ENCODE measurements at regions not wholly inside any gene's neighbourhood (a gene's known extent, or its start where the extent isn't known, plus 50 kb on each side); places are given as distances from the start of the nearest gene placed in this dataset.

DNA sequence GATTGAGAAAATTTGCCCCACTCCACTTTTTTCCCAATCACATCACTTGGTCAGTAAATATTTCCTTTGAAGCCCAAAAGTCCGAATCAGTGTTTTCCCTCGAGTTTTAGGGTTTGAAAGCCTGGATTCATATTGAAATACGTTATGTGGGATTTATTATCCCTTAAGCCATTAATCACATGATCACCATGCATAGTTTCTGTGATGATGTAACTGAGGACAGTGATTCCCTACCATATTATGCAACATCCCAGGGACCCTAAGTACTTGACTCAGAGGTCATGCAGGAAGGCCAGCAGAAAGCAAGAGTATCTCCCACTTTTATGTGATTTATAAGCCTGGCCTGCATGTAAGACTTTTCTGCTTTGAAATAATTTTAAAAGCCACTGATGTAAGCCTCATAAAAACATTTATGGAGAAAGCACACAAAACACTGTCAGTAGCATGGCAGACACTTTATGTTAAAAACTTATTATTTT is 630.6 kb upstream of the ZWINT start:
- Histone ChIP-seq H3K9me3 (no peaks in the 10 kb centered on the region), H3K27ac (no peak overlapping the region), H3K4me3 (no peak overlapping the region), H3K27me3 (no peaks in the 10 kb centered on the region), H3K36me3 (no peaks in the 10 kb centered on the region), H3K4me1 (no peaks in the 10 kb centered on the region)
- DNase-seq = no peak
- intact Hi-C loops (cut with DNase I; ENCODE audit: low total_unique reads) = no loop called here
- TF ChIP-seq, protein P1, sequence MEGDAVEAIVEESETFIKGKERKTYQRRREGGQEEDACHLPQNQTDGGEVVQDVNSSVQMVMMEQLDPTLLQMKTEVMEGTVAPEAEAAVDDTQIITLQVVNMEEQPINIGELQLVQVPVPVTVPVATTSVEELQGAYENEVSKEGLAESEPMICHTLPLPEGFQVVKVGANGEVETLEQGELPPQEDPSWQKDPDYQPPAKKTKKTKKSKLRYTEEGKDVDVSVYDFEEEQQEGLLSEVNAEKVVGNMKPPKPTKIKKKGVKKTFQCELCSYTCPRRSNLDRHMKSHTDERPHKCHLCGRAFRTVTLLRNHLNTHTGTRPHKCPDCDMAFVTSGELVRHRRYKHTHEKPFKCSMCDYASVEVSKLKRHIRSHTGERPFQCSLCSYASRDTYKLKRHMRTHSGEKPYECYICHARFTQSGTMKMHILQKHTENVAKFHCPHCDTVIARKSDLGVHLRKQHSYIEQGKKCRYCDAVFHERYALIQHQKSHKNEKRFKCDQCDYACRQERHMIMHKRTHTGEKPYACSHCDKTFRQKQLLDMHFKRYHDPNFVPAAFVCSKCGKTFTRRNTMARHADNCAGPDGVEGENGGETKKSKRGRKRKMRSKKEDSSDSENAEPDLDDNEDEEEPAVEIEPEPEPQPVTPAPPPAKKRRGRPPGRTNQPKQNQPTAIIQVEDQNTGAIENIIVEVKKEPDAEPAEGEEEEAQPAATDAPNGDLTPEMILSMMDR (IDR thresholded peaks at IDR 0.05) = no peak

DNA sequence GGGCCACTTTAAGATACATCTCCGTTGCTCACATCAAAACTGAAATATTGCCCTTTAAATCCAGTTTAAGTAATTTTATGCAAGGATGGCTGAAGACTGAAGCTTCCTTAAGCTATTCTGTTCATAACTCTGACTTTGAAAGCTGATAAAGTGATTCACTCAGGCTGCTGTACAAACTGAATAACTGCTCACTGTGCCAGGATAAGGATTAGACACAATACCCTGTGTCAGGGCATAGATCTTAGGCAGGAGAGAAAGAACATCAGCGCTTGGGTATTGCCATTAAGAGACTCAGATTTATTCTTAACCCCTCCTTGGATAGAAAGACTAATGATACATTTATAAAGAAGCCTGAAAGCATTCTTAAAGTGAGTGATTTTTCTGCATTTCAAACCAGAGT is 614.5 kb upstream of the ZWINT start:
- TF ChIP-seq, protein P1 (IDR thresholded peaks at IDR 0.05) = no peak
- Histone ChIP-seq H3K27ac (no peak overlapping the region), H3K36me3 (no peaks in the 10 kb centered on the region), H3K4me3 (no peak overlapping the region), H3K27me3 (no peaks in the 10 kb centered on the region), H3K4me1 (no peaks in the 10 kb centered on the region), H3K9me3 (peaks cover 0 to 7% (median 0%) of the 10 kb centered on the region in 3 donors)
- no peak for DNase-seq
- intact Hi-C loops (cut with DNase I; ENCODE audit: low total_unique reads) = no loop called here

DNA sequence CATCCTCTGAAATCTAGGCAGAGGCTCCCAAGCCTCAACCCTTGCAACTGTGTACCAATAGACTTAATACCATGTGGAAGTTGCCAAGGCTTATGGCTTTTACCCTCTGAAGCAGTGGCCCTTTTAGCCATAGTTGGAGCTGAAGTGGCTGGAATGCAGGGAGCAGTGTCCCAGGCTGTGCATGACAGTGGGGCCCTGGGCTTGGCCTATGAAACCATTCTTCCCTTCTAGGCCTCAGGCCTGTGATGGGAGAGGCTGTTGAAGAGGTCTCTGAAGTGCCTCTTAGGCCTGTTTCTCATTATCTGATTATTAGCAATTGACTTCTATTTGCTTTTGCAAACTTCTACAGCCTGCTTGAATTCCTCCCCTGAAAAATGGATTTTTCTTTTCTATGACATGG is 612.7 kb upstream of the ZWINT start:
- H3K27me3 ChIP-seq = no peaks in the 10 kb centered on the region

DNA sequence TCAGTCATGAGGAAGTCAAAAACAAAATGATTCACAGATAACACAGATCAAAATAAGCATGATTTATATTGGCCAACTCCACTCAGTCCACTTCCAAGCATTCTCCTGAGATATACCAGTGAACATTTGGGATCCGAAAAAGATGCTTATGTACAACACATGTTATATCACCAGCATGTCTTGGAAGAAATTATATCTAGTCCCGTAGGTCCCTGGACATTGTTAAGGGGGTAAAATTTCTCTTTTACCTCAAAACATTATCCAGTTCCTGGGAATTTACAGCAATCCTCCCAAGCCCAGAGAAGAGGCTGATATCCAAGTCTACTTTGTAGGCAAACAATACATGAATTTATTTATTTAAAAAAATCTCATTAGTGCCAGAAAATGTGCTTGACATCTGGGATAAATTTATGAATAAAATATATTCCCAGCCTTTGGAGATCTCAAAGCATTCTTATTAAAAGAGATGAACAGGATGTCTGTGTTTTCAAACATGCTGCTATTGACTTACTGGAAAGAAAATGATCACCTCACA is 582.2 kb upstream of the ZWINT start:
- intact Hi-C loops (cut with DNase I; ENCODE audit: low total_unique reads) = no loop called here
- Histone ChIP-seq H3K9me3 (peaks cover 0 to 8% (median 3%) of the 10 kb centered on the region in 3 donors), H3K4me3 (no peak overlapping the region), H3K36me3 (no peaks in the 10 kb centered on the region), H3K4me1 (no peaks in the 10 kb centered on the region), H3K27me3 (no peaks in the 10 kb centered on the region), H3K27ac (no peak overlapping the region)
- DNase-seq = no peak
- TF ChIP-seq, protein P1 (IDR thresholded peaks at IDR 0.05) = no peak

More for the DNA sequence above, 612.7 kb upstream of the ZWINT start:
- Histone ChIP-seq H3K36me3 (no peaks in the 10 kb centered on the region), H3K4me3 (no peak overlapping the region), H3K27ac (no peak overlapping the region), H3K9me3 (peaks cover 0 to 7% (median 0%) of the 10 kb centered on the region in 3 donors), H3K4me1 (no peaks in the 10 kb centered on the region)
- intact Hi-C loops (cut with DNase I; ENCODE audit: low total_unique reads) = no loop called here
- TF ChIP-seq, protein P1 (IDR thresholded peaks at IDR 0.05) = no peak
- DNase-seq = no peak

DNA sequence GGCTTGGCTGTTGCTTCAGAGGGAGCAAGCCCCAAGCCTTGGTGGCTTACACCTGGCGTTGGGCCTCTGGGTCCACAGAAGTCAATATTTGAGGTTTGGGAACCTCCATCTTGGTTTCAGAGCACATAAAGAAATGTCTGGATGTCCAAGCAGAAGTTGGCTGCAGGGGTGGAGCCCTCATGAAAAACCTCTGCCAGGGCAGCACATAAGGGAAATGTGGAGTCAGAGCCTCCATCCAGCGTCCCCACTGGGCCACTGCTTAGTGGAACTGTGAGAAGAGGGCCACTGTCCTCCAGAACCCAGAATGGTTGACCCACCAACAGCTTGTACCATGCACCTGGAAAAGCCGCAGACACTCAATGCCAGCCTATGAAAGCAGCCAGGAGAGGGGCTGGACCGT is 573.5 kb upstream of the ZWINT start:
- Histone ChIP-seq H3K27me3 (no peaks in the 10 kb centered on the region), H3K4me3 (no peak overlapping the region)
- intact Hi-C loops (cut with DNase I; ENCODE audit: low total_unique reads) = no loop called here

More for the DNA sequence above, 573.5 kb upstream of the ZWINT start:
- no peak for DNase-seq
- TF ChIP-seq, protein P1 (IDR thresholded peaks at IDR 0.05) = no peak
- no peaks in the 10 kb centered on the region for H3K4me1 ChIP-seq
- no peaks in the 10 kb centered on the region for H3K36me3 ChIP-seq
- H3K27ac ChIP-seq = no peak overlapping the region
- H3K9me3 ChIP-seq = peaks cover 0 to 5% (median 0%) of the 10 kb centered on the region in 3 donors

Measured in tibial artery (tissue), 4 donors.